ENCODE measurements at regions not wholly inside any gene's neighbourhood (a gene's known extent, or its start where the extent isn't known, plus 50 kb on each side); places are given as distances from the start of the nearest gene placed in this dataset.

GRCh38 chr1:30372792-30373433 is 350.5 kb downstream of the MATN1 start:
- TF ChIP-seq CTCF (IDR thresholded peaks at IDR 0.05; ENCODE audit: insufficient read depth, low read length, poor library complexity, severe bottlenecking), result no peak
- Histone ChIP-seq H3K4me3 (ENCODE audit: low read depth, low read length) (no peak overlapping the region), H3K36me3 (ENCODE audit: control insufficient read depth, insufficient read depth, low read length) (no peaks in the 10 kb centered on the region), H3K27me3 (ENCODE audit: control insufficient read depth, insufficient read depth, low read length) (peaks cover 11% of the 10 kb centered on the region)
- DNase-seq (ENCODE audit: low read depth), result no peak

- TF ChIP-seq CTCF (IDR thresholded peaks at IDR 0.05; ENCODE audit: insufficient read depth, low read length, poor library complexity, severe bottlenecking), result no peak
- no peak overlapping the region for H3K4me3 ChIP-seq (ENCODE audit: low read depth, low read length)
- no peak for DNase-seq (ENCODE audit: low read depth)
- peaks cover 7% of the 10 kb centered on the region for H3K27me3 ChIP-seq (ENCODE audit: control insufficient read depth, insufficient read depth, low read length)
- no peaks in the 10 kb centered on the region for H3K36me3 ChIP-seq (ENCODE audit: control insufficient read depth, insufficient read depth, low read length)
Measured at GRCh38 chr1:30371888-30372791, 351.2 kb downstream of the MATN1 start.

GRCh38 chr1:30371179-30371788 is 352.1 kb downstream of the MATN1 start:
- H3K27me3 ChIP-seq (ENCODE audit: control insufficient read depth, insufficient read depth, low read length), result peaks cover 2% of the 10 kb centered on the region
- no peak for TF ChIP-seq CTCF (IDR thresholded peaks at IDR 0.05; ENCODE audit: insufficient read depth, low read length, poor library complexity, severe bottlenecking)
- no peak for DNase-seq (ENCODE audit: low read depth)
- no peak overlapping the region for H3K4me3 ChIP-seq (ENCODE audit: low read depth, low read length)
- H3K36me3 ChIP-seq (ENCODE audit: control insufficient read depth, insufficient read depth, low read length), result no peaks in the 10 kb centered on the region

GRCh38 chr1:30368651-30369240 is 354.6 kb downstream of the MATN1 start:
- no peak for TF ChIP-seq CTCF (IDR thresholded peaks at IDR 0.05; ENCODE audit: insufficient read depth, low read length, poor library complexity, severe bottlenecking)
- Histone ChIP-seq H3K27me3 (ENCODE audit: control insufficient read depth, insufficient read depth, low read length) (peaks cover 2% of the 10 kb centered on the region), H3K4me3 (ENCODE audit: low read depth, low read length) (no peak overlapping the region), H3K36me3 (ENCODE audit: control insufficient read depth, insufficient read depth, low read length) (no peaks in the 10 kb centered on the region)
- DNase-seq (ENCODE audit: low read depth), result no peak

- peaks cover 5% of the 10 kb centered on the region for H3K27me3 ChIP-seq (ENCODE audit: control insufficient read depth, insufficient read depth, low read length)
- DNase-seq (ENCODE audit: low read depth), result no peak
- H3K4me3 ChIP-seq (ENCODE audit: low read depth, low read length), result no peak overlapping the region
- H3K36me3 ChIP-seq (ENCODE audit: control insufficient read depth, insufficient read depth, low read length), result no peaks in the 10 kb centered on the region
- TF ChIP-seq CTCF (IDR thresholded peaks at IDR 0.05; ENCODE audit: insufficient read depth, low read length, poor library complexity, severe bottlenecking), result no peak
Measured at GRCh38 chr1:30366911-30367310, 356.5 kb downstream of the MATN1 start.

All from kidney epithelial cell (primary cell).